ENCODE measurements at regions not wholly inside any gene's neighbourhood (a gene's known extent, or its start where the extent isn't known, plus 50 kb on each side); places are given as distances from the start of the nearest gene placed in this dataset.

DNA sequence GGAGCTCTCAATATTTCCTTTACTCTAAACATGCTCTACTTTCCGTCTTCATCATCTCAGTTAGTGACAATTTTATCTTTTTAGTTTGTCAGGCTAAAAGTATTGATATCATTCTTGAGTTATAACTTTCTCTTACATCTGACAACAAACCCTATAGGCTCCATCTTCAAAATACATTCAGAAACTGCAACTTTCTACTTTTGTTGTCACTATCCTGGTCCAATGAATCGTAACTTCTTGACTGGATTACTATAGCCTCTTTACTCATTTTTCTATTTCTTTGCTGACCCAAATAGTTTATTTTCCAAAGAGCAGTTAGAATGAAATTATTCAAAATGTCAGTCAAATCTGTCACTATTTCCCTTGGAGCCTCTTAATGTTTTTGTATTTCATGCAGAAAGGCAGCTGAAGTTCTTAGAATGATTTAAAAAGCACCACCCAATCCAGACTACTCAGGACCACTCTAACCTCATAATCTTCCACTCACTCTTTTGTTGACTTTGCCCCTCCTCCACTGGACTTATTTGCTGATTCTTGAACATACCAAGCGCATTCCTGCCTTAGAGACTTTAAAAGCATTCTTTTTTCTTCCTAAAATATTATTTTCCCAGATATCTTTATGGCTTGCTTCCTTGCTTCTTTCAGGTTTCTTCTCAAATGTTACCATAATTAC is 119.9 kb upstream of the CBLB start:
- H3K27ac ChIP-seq = no peak overlapping the region
- no peak for TF ChIP-seq ZFX (IDR thresholded peaks at IDR 0.05; ENCODE audit: borderline replicate concordance)
- TF ChIP-seq, protein P1, sequence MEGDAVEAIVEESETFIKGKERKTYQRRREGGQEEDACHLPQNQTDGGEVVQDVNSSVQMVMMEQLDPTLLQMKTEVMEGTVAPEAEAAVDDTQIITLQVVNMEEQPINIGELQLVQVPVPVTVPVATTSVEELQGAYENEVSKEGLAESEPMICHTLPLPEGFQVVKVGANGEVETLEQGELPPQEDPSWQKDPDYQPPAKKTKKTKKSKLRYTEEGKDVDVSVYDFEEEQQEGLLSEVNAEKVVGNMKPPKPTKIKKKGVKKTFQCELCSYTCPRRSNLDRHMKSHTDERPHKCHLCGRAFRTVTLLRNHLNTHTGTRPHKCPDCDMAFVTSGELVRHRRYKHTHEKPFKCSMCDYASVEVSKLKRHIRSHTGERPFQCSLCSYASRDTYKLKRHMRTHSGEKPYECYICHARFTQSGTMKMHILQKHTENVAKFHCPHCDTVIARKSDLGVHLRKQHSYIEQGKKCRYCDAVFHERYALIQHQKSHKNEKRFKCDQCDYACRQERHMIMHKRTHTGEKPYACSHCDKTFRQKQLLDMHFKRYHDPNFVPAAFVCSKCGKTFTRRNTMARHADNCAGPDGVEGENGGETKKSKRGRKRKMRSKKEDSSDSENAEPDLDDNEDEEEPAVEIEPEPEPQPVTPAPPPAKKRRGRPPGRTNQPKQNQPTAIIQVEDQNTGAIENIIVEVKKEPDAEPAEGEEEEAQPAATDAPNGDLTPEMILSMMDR (IDR thresholded peaks at IDR 0.05) = no peak

DNA sequence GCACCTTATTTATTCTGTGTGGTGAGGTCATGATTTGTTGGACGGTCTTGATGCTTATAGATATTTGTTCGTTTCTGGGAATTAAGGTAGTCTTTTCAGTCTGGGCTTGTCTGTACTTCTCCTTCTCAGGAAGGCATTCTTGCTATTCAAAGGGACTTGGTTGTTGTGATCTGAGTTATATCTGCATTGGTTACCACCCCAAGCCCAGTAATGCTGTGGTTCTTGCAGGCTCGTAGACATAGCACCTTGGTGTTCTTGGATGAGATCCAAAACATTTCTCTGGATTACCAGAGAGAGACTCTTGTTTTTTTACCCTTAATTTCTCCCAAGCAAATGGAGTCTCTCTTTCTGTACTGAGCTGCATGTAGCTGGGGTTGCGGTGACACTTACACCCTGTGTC is 128.0 kb upstream of the CBLB start:
- H3K27ac ChIP-seq = no peak overlapping the region
- TF ChIP-seq ZFX (IDR thresholded peaks at IDR 0.05; ENCODE audit: borderline replicate concordance) = no peak
- TF ChIP-seq, protein P1 (IDR thresholded peaks at IDR 0.05) = no peak

DNA sequence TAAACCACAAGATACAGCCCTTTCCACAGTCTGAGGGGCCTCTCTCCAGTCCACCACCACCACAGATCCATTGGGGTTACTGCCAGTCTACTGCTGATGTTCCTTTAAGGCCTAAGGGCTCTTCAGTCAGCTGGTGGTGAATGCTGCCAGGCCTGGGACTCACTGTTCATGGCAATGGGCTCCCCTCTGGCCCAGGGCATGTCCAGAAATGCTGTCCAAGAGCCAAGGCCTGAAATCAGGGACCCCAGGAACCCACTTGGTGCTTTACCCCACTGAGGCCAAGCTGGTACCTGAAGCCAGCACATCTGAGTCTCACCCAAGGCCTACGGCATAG is 128.6 kb upstream of the CBLB start:
- H3K27ac ChIP-seq = no peak overlapping the region
- no peak for TF ChIP-seq ZFX (IDR thresholded peaks at IDR 0.05; ENCODE audit: borderline replicate concordance)
- TF ChIP-seq, protein P1 (IDR thresholded peaks at IDR 0.05) = no peak

DNA sequence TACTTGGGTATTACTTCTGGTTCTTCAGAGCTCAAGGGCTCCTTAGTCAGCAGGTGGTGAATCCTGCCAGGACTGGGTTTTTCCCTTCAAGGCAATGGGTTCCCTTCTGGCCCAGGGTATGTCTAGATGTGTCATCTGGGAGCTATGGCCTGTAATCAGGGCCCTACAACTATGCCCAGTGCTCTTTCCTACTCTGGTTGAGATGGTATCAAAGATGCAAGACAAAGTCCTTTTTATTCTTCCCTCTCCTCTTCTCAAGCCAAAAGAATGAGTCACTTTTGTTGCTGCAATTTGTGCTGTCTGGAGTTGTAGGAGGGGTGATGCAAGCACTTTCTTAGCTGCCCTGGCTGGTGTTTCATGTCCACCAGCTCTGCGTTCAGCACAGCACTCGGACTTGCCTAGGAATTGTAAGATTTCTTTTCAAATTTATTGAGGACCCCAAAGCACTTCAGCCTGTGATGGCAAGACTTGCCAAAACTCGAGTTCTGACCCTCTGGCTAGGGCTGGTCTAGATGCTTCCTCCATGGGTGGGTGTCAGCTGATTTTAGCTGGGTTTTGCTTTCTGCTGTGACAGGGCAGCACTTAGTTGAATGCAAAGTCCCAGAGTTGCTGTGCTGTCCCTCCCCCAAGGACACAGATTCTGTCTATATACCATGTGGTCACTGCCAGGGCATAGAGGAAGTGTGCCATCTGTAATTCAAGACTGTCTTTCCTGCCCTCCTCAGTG is 129.2 kb upstream of the CBLB start:
- TF ChIP-seq ZFX (IDR thresholded peaks at IDR 0.05; ENCODE audit: borderline replicate concordance) = no peak
- TF ChIP-seq, protein P1 (IDR thresholded peaks at IDR 0.05) = no peak
- no peak overlapping the region for H3K27ac ChIP-seq

DNA sequence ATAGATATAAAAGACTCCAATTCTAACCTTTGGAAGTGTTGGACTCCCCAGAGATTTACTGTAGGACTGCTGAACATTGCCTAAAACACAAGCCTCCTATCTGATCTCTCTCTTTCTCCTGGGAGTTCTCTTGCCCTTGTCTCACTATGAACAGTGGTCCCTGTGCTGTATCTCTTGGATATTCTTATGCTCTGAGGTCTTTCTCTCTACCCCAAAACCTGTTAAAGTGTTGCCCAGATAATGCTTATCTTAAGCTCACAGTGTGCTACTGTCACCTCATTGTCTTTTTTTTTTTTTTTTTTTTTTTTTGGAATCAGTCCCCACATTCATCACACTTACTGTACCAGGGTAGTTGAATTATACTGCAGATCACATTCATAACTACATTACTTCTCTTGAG is 131.0 kb upstream of the CBLB start:
- H3K27ac ChIP-seq = no peak overlapping the region
- TF ChIP-seq, protein P1 (IDR thresholded peaks at IDR 0.05) = no peak
- no peak for TF ChIP-seq ZFX (IDR thresholded peaks at IDR 0.05; ENCODE audit: borderline replicate concordance)

DNA sequence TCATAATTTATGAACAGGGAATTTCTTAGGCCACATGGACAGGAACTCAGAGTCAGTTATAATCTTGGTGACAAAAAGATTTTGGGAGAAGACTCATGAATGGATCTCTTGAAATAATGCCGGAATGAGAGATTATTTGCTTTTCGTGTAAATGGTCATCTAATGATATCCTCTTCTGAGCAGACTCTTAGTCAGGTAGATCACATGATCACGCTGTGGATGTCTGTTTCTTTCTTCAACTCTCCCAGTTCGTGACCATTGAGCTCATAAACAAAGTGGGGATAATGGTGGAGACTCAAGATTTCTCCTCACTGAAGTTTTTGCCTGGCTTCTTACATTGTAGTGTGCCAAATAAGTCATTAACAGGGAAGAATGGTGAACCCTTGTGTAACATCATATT is 133.1 kb upstream of the CBLB start:
- H3K27ac ChIP-seq = no peak overlapping the region
- TF ChIP-seq, protein P1 (IDR thresholded peaks at IDR 0.05) = no peak
- no peak for TF ChIP-seq ZFX (IDR thresholded peaks at IDR 0.05; ENCODE audit: borderline replicate concordance)

DNA sequence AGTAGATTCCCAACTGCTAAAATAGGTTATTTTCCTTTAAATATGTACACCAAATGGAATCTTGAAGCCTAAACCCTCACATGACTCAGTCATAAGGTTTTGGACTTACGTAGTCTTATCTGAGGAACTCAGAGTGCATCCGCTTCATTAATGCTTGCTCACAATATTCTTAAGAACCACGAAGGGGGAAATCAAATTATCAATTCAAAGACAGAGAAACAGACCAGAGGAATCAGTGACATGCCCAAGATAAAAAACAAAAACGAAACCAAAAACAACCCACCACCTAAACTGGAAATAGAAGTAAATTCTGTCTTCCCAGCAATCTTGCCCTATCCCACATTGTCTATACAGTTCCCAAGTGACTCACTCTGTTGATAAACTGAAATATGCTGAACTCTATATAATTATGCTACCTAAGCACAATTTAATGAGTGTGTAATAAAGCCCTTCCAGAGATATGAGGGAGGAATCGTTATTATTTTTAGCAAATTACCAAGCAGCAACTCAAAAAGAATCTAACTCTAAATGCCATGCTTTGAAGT is 135.4 kb upstream of the CBLB start:
- TF ChIP-seq ZFX (IDR thresholded peaks at IDR 0.05; ENCODE audit: borderline replicate concordance) = no peak
- TF ChIP-seq, protein P1 (IDR thresholded peaks at IDR 0.05) = no peak
- H3K27ac ChIP-seq = no peak overlapping the region

All from 22Rv1 (cell line).